Memory B cell (primary cell): ENCODE measurements at regions not wholly inside any gene's neighbourhood (a gene's known extent, or its start where the extent isn't known, plus 50 kb on each side); places are given as distances from the start of the nearest gene placed in this dataset.
A peak's percentile ranks its signal among the peaks of the same experiment; 100 is the strongest.

Source experiments
- ATAC-seq: fragments of 150-1000 bp; cut with Tn5 transposase; 2 replicates; pipeline ENCODE4 v1.10.0; 2021; ENCODE audit warnings: low read depth, mild to moderate bottlenecking, moderate library complexity
- DNase-seq, 2 donors: peaks; one replicate each; pipeline ENCODE4 v3.0.0; 2022; ENCODE audit warnings: low spot score in 2 of 2
- H3K27ac Mint-ChIP-seq: one replicate; pipeline ENCODE4 v1.8.0; 2022; ENCODE audit warnings: mild to moderate bottlenecking, moderate library complexity, mixed read lengths
- H3K27me3 Mint-ChIP-seq: one replicate; pipeline ENCODE4 v1.8.0; 2022; ENCODE audit warnings: mixed read lengths
- H3K36me3 Mint-ChIP-seq: one replicate; pipeline ENCODE4 v1.8.0; 2022; ENCODE audit warnings: mild to moderate bottlenecking, mixed read lengths
- H3K4me1 Mint-ChIP-seq: one replicate; pipeline ENCODE4 v1.8.0; 2022; ENCODE audit warnings: mixed read lengths
- H3K4me3 Mint-ChIP-seq: one replicate; pipeline ENCODE4 v1.8.0; 2022; ENCODE audit warnings: mild to moderate bottlenecking, moderate library complexity, mixed read lengths
- H3K9me3 Mint-ChIP-seq: one replicate; pipeline ENCODE4 v1.8.0; 2022; ENCODE audit warnings: mixed read lengths

GRCh38 chr1:234698686-234699085 lies 88.7 kb upstream of the IRF2BP2 start:
- Mint-ChIP-seq H3K27me3 (peaks cover 4% of the 10 kb centered on the region), H3K27ac (no peak overlapping the region), H3K36me3 (no peaks in the 10 kb centered on the region), H3K4me3 (no peak overlapping the region), H3K9me3 (no peaks in the 10 kb centered on the region), H3K4me1 (peaks cover 6% of the 10 kb centered on the region)
- ATAC-seq (no peak), DNase-seq (no peak)

GRCh38 chr1:234697741-234698140 lies 87.8 kb upstream of the IRF2BP2 start:
- Mint-ChIP-seq H3K4me3 (no peak overlapping the region), H3K36me3 (no peaks in the 10 kb centered on the region), H3K27ac (no peak overlapping the region), H3K9me3 (no peaks in the 10 kb centered on the region), H3K27me3 (peaks cover 4% of the 10 kb centered on the region), H3K4me1 (peaks cover 6% of the 10 kb centered on the region)
- DNase-seq (no peak), ATAC-seq (no peak)

GRCh38 chr1:234697015-234697414 lies 87.0 kb upstream of the IRF2BP2 start:
- ATAC-seq (no peak), DNase-seq (no peak)
- Mint-ChIP-seq H3K36me3 (no peaks in the 10 kb centered on the region), H3K4me1 (peaks cover 6% of the 10 kb centered on the region), H3K27ac (no peak overlapping the region), H3K9me3 (no peaks in the 10 kb centered on the region), H3K4me3 (no peak overlapping the region), H3K27me3 (peaks cover 4% of the 10 kb centered on the region)

- DNase-seq (no peak), ATAC-seq (no peak)
- Mint-ChIP-seq H3K27me3 (peaks cover 4% of the 10 kb centered on the region), H3K9me3 (no peaks in the 10 kb centered on the region), H3K4me3 (no peak overlapping the region), H3K4me1 (peaks cover 6% of the 10 kb centered on the region), H3K27ac (no peak overlapping the region), H3K36me3 (no peaks in the 10 kb centered on the region)
Measured at GRCh38 chr1:234696148-234696576, 86.2 kb upstream of the IRF2BP2 start.

GRCh38 chr1:234694661-234695060 lies 84.7 kb upstream of the IRF2BP2 start:
- ATAC-seq (no peak), DNase-seq (no peak)
- H3K9me3 Mint-ChIP-seq = no peaks in the 10 kb centered on the region
- no peak overlapping the region for H3K27ac Mint-ChIP-seq
- peaks cover 3% of the 10 kb centered on the region for H3K27me3 Mint-ChIP-seq
- H3K36me3 Mint-ChIP-seq = no peaks in the 10 kb centered on the region
- H3K4me3 Mint-ChIP-seq = no peak overlapping the region
- peaks cover 6% of the 10 kb centered on the region for H3K4me1 Mint-ChIP-seq

- no peak overlapping the region for H3K27ac Mint-ChIP-seq
- H3K4me3 Mint-ChIP-seq = no peak overlapping the region
- DNase-seq = no peak
- no peaks in the 10 kb centered on the region for H3K27me3 Mint-ChIP-seq
- ATAC-seq = no peak
- peaks cover 4% of the 10 kb centered on the region for H3K4me1 Mint-ChIP-seq
- H3K9me3 Mint-ChIP-seq = no peaks in the 10 kb centered on the region
- H3K36me3 Mint-ChIP-seq = no peaks in the 10 kb centered on the region
Measured at GRCh38 chr1:234692966-234693580, 83.1 kb upstream of the IRF2BP2 start.

GRCh38 chr1:234691567-234691966 lies 81.6 kb upstream of the IRF2BP2 start:
- Mint-ChIP-seq H3K27ac (no peak overlapping the region), H3K4me3 (no peak overlapping the region), H3K36me3 (no peaks in the 10 kb centered on the region), H3K27me3 (no peaks in the 10 kb centered on the region), H3K9me3 (peaks cover 1% of the 10 kb centered on the region), H3K4me1 (peaks cover 4% of the 10 kb centered on the region)
- DNase-seq (no peak), ATAC-seq (peak; percentile 61)

GRCh38 chr1:234690872-234691271 lies 80.9 kb upstream of the IRF2BP2 start:
- no peaks in the 10 kb centered on the region for H3K36me3 Mint-ChIP-seq
- no peak overlapping the region for H3K4me3 Mint-ChIP-seq
- no peak overlapping the region for H3K27ac Mint-ChIP-seq
- H3K27me3 Mint-ChIP-seq = no peaks in the 10 kb centered on the region
- H3K9me3 Mint-ChIP-seq = peaks cover 3% of the 10 kb centered on the region
- no peak for ATAC-seq
- DNase-seq = no peak
- peaks cover under 1% of the 10 kb centered on the region for H3K4me1 Mint-ChIP-seq

- Mint-ChIP-seq H3K27ac (no peak overlapping the region), H3K4me1 (no peaks in the 10 kb centered on the region), H3K36me3 (peaks cover 2% of the 10 kb centered on the region), H3K9me3 (peaks cover 5% of the 10 kb centered on the region), H3K27me3 (no peaks in the 10 kb centered on the region), H3K4me3 (no peak overlapping the region)
- ATAC-seq (no peak), DNase-seq (no peak)
Measured at GRCh38 chr1:234689236-234689635, 79.3 kb upstream of the IRF2BP2 start.

GRCh38 chr1:234687011-234687410 lies 77.0 kb upstream of the IRF2BP2 start:
- Mint-ChIP-seq H3K27ac (no peak overlapping the region), H3K36me3 (peaks cover 2% of the 10 kb centered on the region), H3K9me3 (peaks cover 5% of the 10 kb centered on the region), H3K4me3 (no peak overlapping the region), H3K4me1 (no peaks in the 10 kb centered on the region), H3K27me3 (no peaks in the 10 kb centered on the region)
- no peak for ATAC-seq
- no peak for DNase-seq

GRCh38 chr1:234686035-234686434 lies 76.1 kb upstream of the IRF2BP2 start:
- peaks cover 5% of the 10 kb centered on the region for H3K9me3 Mint-ChIP-seq
- no peak overlapping the region for H3K4me3 Mint-ChIP-seq
- no peak for ATAC-seq
- H3K27me3 Mint-ChIP-seq = no peaks in the 10 kb centered on the region
- DNase-seq = no peak
- peaks cover 2% of the 10 kb centered on the region for H3K36me3 Mint-ChIP-seq
- H3K4me1 Mint-ChIP-seq = no peaks in the 10 kb centered on the region
- H3K27ac Mint-ChIP-seq = no peak overlapping the region

GRCh38 chr1:234684856-234685255 lies 74.9 kb upstream of the IRF2BP2 start:
- H3K4me1 Mint-ChIP-seq = no peaks in the 10 kb centered on the region
- DNase-seq (no peak), ATAC-seq (no peak)
- no peak overlapping the region for H3K27ac Mint-ChIP-seq
- peaks cover 5% of the 10 kb centered on the region for H3K9me3 Mint-ChIP-seq
- no peaks in the 10 kb centered on the region for H3K27me3 Mint-ChIP-seq
- peaks cover 2% of the 10 kb centered on the region for H3K36me3 Mint-ChIP-seq
- H3K4me3 Mint-ChIP-seq = no peak overlapping the region

GRCh38 chr1:234683861-234684632 lies 74.1 kb upstream of the IRF2BP2 start:
- DNase-seq (no peak), ATAC-seq (no peak)
- no peaks in the 10 kb centered on the region for H3K4me1 Mint-ChIP-seq
- H3K27me3 Mint-ChIP-seq = no peaks in the 10 kb centered on the region
- peaks cover 5% of the 10 kb centered on the region for H3K9me3 Mint-ChIP-seq
- no peak overlapping the region for H3K4me3 Mint-ChIP-seq
- peaks cover 2% of the 10 kb centered on the region for H3K36me3 Mint-ChIP-seq
- no peak overlapping the region for H3K27ac Mint-ChIP-seq

GRCh38 chr1:234683127-234683860 lies 73.3 kb upstream of the IRF2BP2 start:
- H3K27me3 Mint-ChIP-seq = no peaks in the 10 kb centered on the region
- H3K4me3 Mint-ChIP-seq = no peak overlapping the region
- peaks cover 5% of the 10 kb centered on the region for H3K9me3 Mint-ChIP-seq
- H3K27ac Mint-ChIP-seq = no peak overlapping the region
- H3K36me3 Mint-ChIP-seq = peaks cover 2% of the 10 kb centered on the region
- DNase-seq (no peak), ATAC-seq (no peak)
- H3K4me1 Mint-ChIP-seq = no peaks in the 10 kb centered on the region
